ENCODE measurements at regions not wholly inside any gene's neighbourhood (a gene's known extent, or its start where the extent isn't known, plus 50 kb on each side); places are given as distances from the start of the nearest gene placed in this dataset.

- no peaks in the 10 kb centered on the region for H3K4me1 Mint-ChIP-seq
- H3K9me3 Mint-ChIP-seq: no peaks in the 10 kb centered on the region
- H3K27me3 Mint-ChIP-seq: peaks cover 8% of the 10 kb centered on the region
- H3K27ac Mint-ChIP-seq: no peak overlapping the region
- ATAC-seq (ENCODE audit: low read depth): no peak
- H3K36me3 Mint-ChIP-seq: no peaks in the 10 kb centered on the region
- H3K4me3 Mint-ChIP-seq: no peak overlapping the region
- no peak for DNase-seq (ENCODE audit: low spot score in 2 of 2)
Measured at GRCh38 chr21:38652396-38652795, 153.3 kb upstream of the ETS2 start.

GRCh38 chr21:38654580-38654979 is 151.1 kb upstream of the ETS2 start:
- H3K27ac Mint-ChIP-seq: no peak overlapping the region
- no peaks in the 10 kb centered on the region for H3K36me3 Mint-ChIP-seq
- H3K4me3 Mint-ChIP-seq: no peak overlapping the region
- H3K27me3 Mint-ChIP-seq: peaks cover 12% of the 10 kb centered on the region
- H3K4me1 Mint-ChIP-seq: no peaks in the 10 kb centered on the region
- no peaks in the 10 kb centered on the region for H3K9me3 Mint-ChIP-seq
- ATAC-seq (ENCODE audit: low read depth) (no peak), DNase-seq (ENCODE audit: low spot score in 2 of 2) (no peak)

- Mint-ChIP-seq H3K4me1 (peaks cover 5% of the 10 kb centered on the region), H3K9me3 (no peaks in the 10 kb centered on the region), H3K27me3 (peaks cover 17% of the 10 kb centered on the region), H3K4me3 (no peak overlapping the region), H3K27ac (no peak overlapping the region), H3K36me3 (no peaks in the 10 kb centered on the region)
- ATAC-seq (ENCODE audit: low read depth) (no peak), DNase-seq (ENCODE audit: low spot score in 2 of 2) (no peak)
Measured at GRCh38 chr21:38658511-38658910, 147.2 kb upstream of the ETS2 start.

GRCh38 chr21:38659936-38660332 is 145.8 kb upstream of the ETS2 start:
- Mint-ChIP-seq H3K4me3 (peak overlapping the region; percentile 37), H3K27me3 (peaks cover 21% of the 10 kb centered on the region), H3K36me3 (no peaks in the 10 kb centered on the region), H3K27ac (no peak overlapping the region), H3K4me1 (peaks cover 5% of the 10 kb centered on the region), H3K9me3 (no peaks in the 10 kb centered on the region)
- no peak for DNase-seq (ENCODE audit: low spot score in 2 of 2)
- no peak for ATAC-seq (ENCODE audit: low read depth)

GRCh38 chr21:38660333-38661196 is 145.2 kb upstream of the ETS2 start:
- no peaks in the 10 kb centered on the region for H3K9me3 Mint-ChIP-seq
- DNase-seq (ENCODE audit: low spot score in 2 of 2) (no peak), ATAC-seq (ENCODE audit: low read depth) (no peak)
- no peaks in the 10 kb centered on the region for H3K36me3 Mint-ChIP-seq
- peak overlapping the region; percentile 39 for H3K4me3 Mint-ChIP-seq
- peaks cover 5% of the 10 kb centered on the region for H3K4me1 Mint-ChIP-seq
- H3K27ac Mint-ChIP-seq: no peak overlapping the region
- peaks cover 21% of the 10 kb centered on the region for H3K27me3 Mint-ChIP-seq

GRCh38 chr21:38661197-38661871 is 144.4 kb upstream of the ETS2 start:
- Mint-ChIP-seq H3K27me3 (peaks cover 23% of the 10 kb centered on the region), H3K9me3 (no peaks in the 10 kb centered on the region), H3K4me1 (peaks cover 5% of the 10 kb centered on the region), H3K27ac (no peak overlapping the region), H3K4me3 (peak overlapping the region; percentile 63), H3K36me3 (no peaks in the 10 kb centered on the region)
- no peak for DNase-seq (ENCODE audit: low spot score in 2 of 2)
- no peak for ATAC-seq (ENCODE audit: low read depth)

GRCh38 chr21:38661889-38662568 is 143.7 kb upstream of the ETS2 start:
- Mint-ChIP-seq H3K4me1 (peaks cover 5% of the 10 kb centered on the region), H3K9me3 (no peaks in the 10 kb centered on the region), H3K27me3 (peaks cover 23% of the 10 kb centered on the region), H3K4me3 (no peak overlapping the region), H3K27ac (no peak overlapping the region), H3K36me3 (no peaks in the 10 kb centered on the region)
- ATAC-seq (ENCODE audit: low read depth): no peak
- DNase-seq (ENCODE audit: low spot score in 2 of 2): no peak

GRCh38 chr21:38663282-38663681 is 142.4 kb upstream of the ETS2 start:
- H3K36me3 Mint-ChIP-seq: no peaks in the 10 kb centered on the region
- no peak for DNase-seq (ENCODE audit: low spot score in 2 of 2)
- H3K4me3 Mint-ChIP-seq: no peak overlapping the region
- H3K27me3 Mint-ChIP-seq: peaks cover 20% of the 10 kb centered on the region
- H3K27ac Mint-ChIP-seq: no peak overlapping the region
- ATAC-seq (ENCODE audit: low read depth): no peak
- no peaks in the 10 kb centered on the region for H3K9me3 Mint-ChIP-seq
- peaks cover 5% of the 10 kb centered on the region for H3K4me1 Mint-ChIP-seq

- H3K27ac Mint-ChIP-seq: no peak overlapping the region
- H3K27me3 Mint-ChIP-seq: peaks cover 20% of the 10 kb centered on the region
- ATAC-seq (ENCODE audit: low read depth) (no peak), DNase-seq (ENCODE audit: low spot score in 2 of 2) (no peak)
- H3K9me3 Mint-ChIP-seq: no peaks in the 10 kb centered on the region
- peaks cover 5% of the 10 kb centered on the region for H3K4me1 Mint-ChIP-seq
- no peak overlapping the region for H3K4me3 Mint-ChIP-seq
- no peaks in the 10 kb centered on the region for H3K36me3 Mint-ChIP-seq
Measured at GRCh38 chr21:38664315-38664714, 141.4 kb upstream of the ETS2 start.

- Mint-ChIP-seq H3K4me3 (no peak overlapping the region), H3K36me3 (no peaks in the 10 kb centered on the region), H3K27ac (no peak overlapping the region), H3K4me1 (peaks cover 4% of the 10 kb centered on the region), H3K27me3 (peaks cover 18% of the 10 kb centered on the region), H3K9me3 (no peaks in the 10 kb centered on the region)
- no peak for ATAC-seq (ENCODE audit: low read depth)
- no peak for DNase-seq (ENCODE audit: low spot score in 2 of 2)
Measured at GRCh38 chr21:38664841-38665240, 140.9 kb upstream of the ETS2 start.

- no peak overlapping the region for H3K4me3 Mint-ChIP-seq
- no peak for ATAC-seq (ENCODE audit: low read depth)
- no peak overlapping the region for H3K27ac Mint-ChIP-seq
- peaks cover 16% of the 10 kb centered on the region for H3K27me3 Mint-ChIP-seq
- H3K36me3 Mint-ChIP-seq: no peaks in the 10 kb centered on the region
- no peak for DNase-seq (ENCODE audit: low spot score in 2 of 2)
- no peaks in the 10 kb centered on the region for H3K4me1 Mint-ChIP-seq
- no peaks in the 10 kb centered on the region for H3K9me3 Mint-ChIP-seq
Measured at GRCh38 chr21:38667291-38667870, 138.3 kb upstream of the ETS2 start.

- Mint-ChIP-seq H3K9me3 (no peaks in the 10 kb centered on the region), H3K4me3 (no peak overlapping the region), H3K36me3 (no peaks in the 10 kb centered on the region), H3K27ac (no peak overlapping the region), H3K4me1 (no peaks in the 10 kb centered on the region), H3K27me3 (peaks cover 13% of the 10 kb centered on the region)
- ATAC-seq (ENCODE audit: low read depth) (no peak), DNase-seq (ENCODE audit: low spot score in 2 of 2) (no peak)
Measured at GRCh38 chr21:38668067-38668466, 137.7 kb upstream of the ETS2 start.

- ATAC-seq (ENCODE audit: low read depth) (no peak), DNase-seq (ENCODE audit: low spot score in 2 of 2) (no peak)
- no peaks in the 10 kb centered on the region for H3K9me3 Mint-ChIP-seq
- H3K27me3 Mint-ChIP-seq: peaks cover 10% of the 10 kb centered on the region
- H3K4me1 Mint-ChIP-seq: no peaks in the 10 kb centered on the region
- no peak overlapping the region for H3K4me3 Mint-ChIP-seq
- H3K27ac Mint-ChIP-seq: no peak overlapping the region
- H3K36me3 Mint-ChIP-seq: no peaks in the 10 kb centered on the region
Measured at GRCh38 chr21:38668541-38668940, 137.2 kb upstream of the ETS2 start.

- no peak for DNase-seq (ENCODE audit: low spot score in 2 of 2)
- H3K36me3 Mint-ChIP-seq: no peaks in the 10 kb centered on the region
Measured at GRCh38 chr21:38669186-38669585, 136.5 kb upstream of the ETS2 start.

More at GRCh38 chr21:38669186-38669585, 136.5 kb upstream of the ETS2 start:
- no peak for ATAC-seq (ENCODE audit: low read depth)
- Mint-ChIP-seq H3K4me3 (no peak overlapping the region), H3K4me1 (no peaks in the 10 kb centered on the region), H3K27me3 (peaks cover 10% of the 10 kb centered on the region), H3K9me3 (no peaks in the 10 kb centered on the region), H3K27ac (no peak overlapping the region)
